ENCODE measurements at regions not wholly inside any gene's neighbourhood (a gene's known extent, or its start where the extent isn't known, plus 50 kb on each side); places are given as distances from the start of the nearest gene placed in this dataset.

- TF ChIP-seq CTCF (IDR thresholded peaks at IDR 0.05) = no peak
- no peak for TF ChIP-seq EZH2phosphoT487 (IDR thresholded peaks at IDR 0.05)
Measured at GRCh38 chr3:73743551-73743950, 118.8 kb upstream of the PDZRN3 start.

All from neural progenitor cell (in vitro differentiated cells).